Activated CD4-positive, alpha-beta memory T cell treated with anti-CD3 and anti-CD28 coated beads, Interleukin-2, amount 10 ng/mL, durations not matched to agents 7 days and 5 days (primary cell): ENCODE measurements at regions not wholly inside any gene's neighbourhood (a gene's known extent, or its start where the extent isn't known, plus 50 kb on each side); places are given as distances from the start of the nearest gene placed in this dataset.

Source experiments
- CTCF ChIA-PET: fragments of 350-600 bp; sonication (Branson Sonifier 250); formaldehyde crosslinking; loops from one replicate; lab custom pipeline; 2021; ENCODE audit warnings: antibody characterized with exemption, inconsistent platforms; lab: Charles Lee
- POLR2A ChIA-PET: fragments of 350-600 bp; sonication (Branson Sonifier 250); formaldehyde crosslinking; loops from one replicate; lab custom pipeline; 2021; ENCODE audit warnings: antibody characterized with exemption; lab: Charles Lee
- DNase-seq: peaks from one replicate; pipeline ENCODE4 v3.0.0-alpha.2; 2020
- H3K27ac Mint-ChIP-seq: one replicate; pipeline ENCODE4 v1.8.0; 2021; ENCODE audit warnings: mild to moderate bottlenecking, mixed read lengths
- H3K27me3 Mint-ChIP-seq: one replicate; pipeline ENCODE4 v1.8.0; 2021; ENCODE audit warnings: mixed read lengths
- H3K36me3 Mint-ChIP-seq: one replicate; pipeline ENCODE4 v1.8.0; 2021; ENCODE audit warnings: low read depth, mixed read lengths
- H3K4me1 Mint-ChIP-seq: one replicate; pipeline ENCODE4 v1.8.0; 2021; ENCODE audit warnings: mixed read lengths
- H3K4me3 Mint-ChIP-seq: one replicate; pipeline ENCODE4 v1.8.0; 2021; ENCODE audit warnings: mild to moderate bottlenecking, mixed read lengths
- H3K9me3 Mint-ChIP-seq: one replicate; pipeline ENCODE4 v1.8.0; 2021; ENCODE audit warnings: mixed read lengths

DNA sequence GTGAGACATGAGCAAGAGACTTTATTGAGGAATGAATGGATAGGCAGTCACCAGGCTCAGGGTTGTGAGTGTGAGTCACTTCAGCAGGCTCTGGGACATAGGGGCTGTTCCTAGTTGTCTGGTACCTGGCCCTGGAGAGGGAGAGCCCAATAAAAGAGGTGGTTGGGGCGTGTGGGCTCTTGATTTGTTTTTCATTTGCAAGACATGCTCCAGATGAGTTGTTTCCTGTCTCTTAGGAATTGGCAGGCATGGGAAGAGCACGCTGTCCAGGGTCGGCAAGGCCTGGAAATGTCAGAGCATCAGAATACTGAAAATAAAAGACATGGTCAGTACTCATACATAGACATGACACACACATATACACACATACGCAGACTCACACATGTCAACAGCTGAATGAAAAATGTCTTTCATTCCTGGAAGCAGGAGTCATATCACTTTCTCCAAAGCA, 166.3 kb upstream of the SULF2 start:
- H3K4me3 Mint-ChIP-seq, result no peak overlapping the region
- POLR2A ChIA-PET, result no interaction called here
- H3K9me3 Mint-ChIP-seq, result no peaks in the 10 kb centered on the region
- peaks cover 5% of the 10 kb centered on the region for H3K27me3 Mint-ChIP-seq
- no peaks in the 10 kb centered on the region for H3K4me1 Mint-ChIP-seq
- DNase-seq, result no peak
- no peak overlapping the region for H3K27ac Mint-ChIP-seq
- CTCF ChIA-PET, result no interaction called here
- H3K36me3 Mint-ChIP-seq, result no peaks in the 10 kb centered on the region

DNA sequence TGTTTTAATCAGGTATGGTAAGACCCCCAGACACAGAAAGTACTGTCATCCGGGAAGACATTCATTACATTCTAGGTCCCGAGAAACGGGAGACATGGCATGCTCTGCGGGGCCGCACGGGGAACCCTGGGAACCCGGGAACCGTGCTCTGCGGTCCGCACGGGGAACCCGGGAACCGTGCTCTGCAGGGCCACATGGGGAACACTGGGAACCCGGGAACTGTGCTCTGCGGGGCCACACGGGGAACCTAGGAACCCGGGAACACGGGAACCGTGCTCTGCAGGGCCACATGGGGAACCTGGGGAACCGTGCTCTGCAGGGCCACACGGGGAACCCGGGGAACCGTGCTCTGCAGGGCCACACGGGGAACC, 165.6 kb upstream of the SULF2 start:
- Mint-ChIP-seq H3K27me3 (peaks cover 7% of the 10 kb centered on the region), H3K36me3 (no peaks in the 10 kb centered on the region), H3K4me3 (no peak overlapping the region), H3K27ac (no peak overlapping the region), H3K9me3 (no peaks in the 10 kb centered on the region), H3K4me1 (no peaks in the 10 kb centered on the region)
- CTCF ChIA-PET, result no interaction called here
- POLR2A ChIA-PET, result no interaction called here
- DNase-seq, result no peak

DNA sequence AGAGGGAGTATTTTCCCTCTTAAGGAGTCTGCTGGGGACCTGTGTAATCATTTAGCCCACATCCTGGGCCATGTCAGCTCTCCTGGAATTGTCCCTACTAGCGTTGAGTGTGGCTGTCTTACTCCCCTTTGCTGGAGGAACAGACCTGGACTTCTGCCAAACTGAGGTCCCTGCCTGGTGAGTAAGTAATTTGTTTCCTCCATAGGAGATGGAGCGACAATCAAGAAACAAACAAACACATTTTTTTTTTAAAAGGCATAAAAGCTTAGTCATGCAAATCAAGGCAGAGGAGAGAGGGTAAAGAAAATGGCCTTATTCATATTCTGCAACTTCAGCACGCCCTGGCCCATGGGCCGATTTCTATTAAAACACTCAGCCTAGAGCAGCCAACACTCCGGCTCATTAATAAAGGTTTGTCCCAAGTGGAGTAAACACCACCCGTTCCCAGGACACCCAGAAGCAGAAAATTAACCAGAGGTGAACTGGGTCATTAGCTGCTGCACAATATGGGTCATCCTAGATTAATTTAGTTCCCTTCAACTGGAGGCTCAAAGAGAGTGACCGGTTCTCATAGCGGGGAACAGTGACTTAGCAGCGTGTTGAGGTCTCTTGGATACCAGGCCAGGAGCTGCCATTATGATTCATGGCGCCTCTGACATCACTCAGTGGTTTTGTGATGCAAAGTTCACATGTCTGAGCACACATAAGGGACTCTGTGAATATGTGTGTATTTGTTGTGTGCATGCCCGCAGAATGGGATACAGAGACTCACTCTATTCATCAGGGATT, 165.0 kb upstream of the SULF2 start:
- ChIA-PET POLR2A (no interaction called here), CTCF (no interaction called here)
- DNase-seq, result no peak
- Mint-ChIP-seq H3K4me3 (no peak overlapping the region), H3K27me3 (peaks cover 11% of the 10 kb centered on the region), H3K4me1 (no peaks in the 10 kb centered on the region), H3K27ac (no peak overlapping the region), H3K36me3 (no peaks in the 10 kb centered on the region), H3K9me3 (no peaks in the 10 kb centered on the region)

DNA sequence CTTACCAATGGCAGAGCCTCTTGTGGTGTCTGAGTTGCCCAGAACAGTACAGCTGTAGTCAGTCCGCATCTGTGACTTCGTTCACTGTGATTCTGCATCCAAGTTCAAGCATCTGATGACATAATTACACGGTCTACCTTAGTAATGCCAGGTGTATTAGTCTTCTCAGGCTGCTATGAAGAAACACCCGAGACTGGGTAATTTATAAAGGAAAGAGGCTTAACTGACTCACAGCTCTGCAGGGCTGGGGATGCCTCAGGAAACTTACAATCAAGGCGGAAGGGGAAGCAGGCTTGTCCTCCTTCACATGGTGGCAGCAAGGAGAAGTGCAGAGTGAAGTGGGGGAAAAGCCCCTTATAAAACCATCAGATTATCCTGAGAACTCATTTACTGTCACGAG, 163.9 kb upstream of the SULF2 start:
- ChIA-PET POLR2A (no interaction called here), CTCF (no interaction called here)
- peaks cover 13% of the 10 kb centered on the region for H3K27me3 Mint-ChIP-seq
- H3K4me3 Mint-ChIP-seq, result no peak overlapping the region
- H3K9me3 Mint-ChIP-seq, result no peaks in the 10 kb centered on the region
- no peak for DNase-seq
- no peak overlapping the region for H3K27ac Mint-ChIP-seq
- H3K36me3 Mint-ChIP-seq, result no peaks in the 10 kb centered on the region
- no peaks in the 10 kb centered on the region for H3K4me1 Mint-ChIP-seq

GRCh38 chr20:47944682-47945081, 159.4 kb upstream of the SULF2 start:
- no peaks in the 10 kb centered on the region for H3K36me3 Mint-ChIP-seq
- H3K27ac Mint-ChIP-seq, result no peak overlapping the region
- no peak for DNase-seq
- H3K27me3 Mint-ChIP-seq, result peaks cover 13% of the 10 kb centered on the region
- H3K4me1 Mint-ChIP-seq, result no peaks in the 10 kb centered on the region
- ChIA-PET POLR2A (no interaction called here), CTCF (no interaction called here)
- H3K9me3 Mint-ChIP-seq, result no peaks in the 10 kb centered on the region
- H3K4me3 Mint-ChIP-seq, result no peak overlapping the region

- POLR2A ChIA-PET, result no interaction called here
- no peaks in the 10 kb centered on the region for H3K9me3 Mint-ChIP-seq
- H3K4me3 Mint-ChIP-seq, result no peak overlapping the region
Measured at GRCh38 chr20:47941869-47942268, 156.6 kb upstream of the SULF2 start.

DNA sequence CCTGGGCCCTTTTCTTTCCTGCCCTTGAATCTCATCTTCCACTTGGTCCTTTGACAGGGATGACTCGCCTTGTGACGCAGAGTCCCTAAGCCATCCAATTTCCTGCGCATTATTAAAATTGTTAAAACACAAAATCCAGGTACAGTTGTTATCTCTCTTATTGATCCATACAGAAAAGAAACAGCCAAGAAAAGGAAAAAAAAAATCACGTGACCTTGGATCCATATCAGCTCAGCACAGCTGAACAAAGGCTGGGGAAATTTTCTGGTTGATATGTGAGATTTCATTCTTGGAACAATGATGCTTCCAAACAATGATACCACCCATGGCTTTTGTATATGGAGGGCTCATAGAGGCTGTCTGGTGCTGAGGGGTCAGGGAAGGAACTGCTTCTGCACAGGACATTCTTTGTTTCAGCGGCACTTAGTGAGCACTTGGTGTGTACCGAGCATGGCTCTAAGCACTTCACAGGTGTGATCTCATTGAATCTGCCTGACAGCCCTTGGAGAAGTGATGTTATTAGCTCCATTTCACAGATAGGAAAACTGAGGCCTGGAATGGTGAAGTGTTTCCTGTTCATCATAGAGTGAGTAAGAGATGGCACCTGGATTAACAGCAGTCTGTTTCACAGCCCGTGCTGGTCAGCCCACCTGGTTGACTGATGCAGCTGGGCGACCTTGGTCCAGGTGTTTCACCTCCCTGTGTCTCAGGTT, 155.0 kb upstream of the SULF2 start:
- peaks cover 11% of the 10 kb centered on the region for H3K27me3 Mint-ChIP-seq
- H3K4me3 Mint-ChIP-seq, result no peak overlapping the region
- no peaks in the 10 kb centered on the region for H3K4me1 Mint-ChIP-seq
- ChIA-PET CTCF (no interaction called here), POLR2A (no interaction called here)
- DNase-seq, result no peak
- H3K27ac Mint-ChIP-seq, result no peak overlapping the region
- H3K36me3 Mint-ChIP-seq, result no peaks in the 10 kb centered on the region
- no peaks in the 10 kb centered on the region for H3K9me3 Mint-ChIP-seq

More at GRCh38 chr20:47941869-47942268, 156.6 kb upstream of the SULF2 start:
- H3K36me3 Mint-ChIP-seq, result no peaks in the 10 kb centered on the region
- peaks cover 11% of the 10 kb centered on the region for H3K27me3 Mint-ChIP-seq
- no peak for DNase-seq
- H3K4me1 Mint-ChIP-seq, result no peaks in the 10 kb centered on the region
- H3K27ac Mint-ChIP-seq, result no peak overlapping the region
- CTCF ChIA-PET, result no interaction called here

DNA sequence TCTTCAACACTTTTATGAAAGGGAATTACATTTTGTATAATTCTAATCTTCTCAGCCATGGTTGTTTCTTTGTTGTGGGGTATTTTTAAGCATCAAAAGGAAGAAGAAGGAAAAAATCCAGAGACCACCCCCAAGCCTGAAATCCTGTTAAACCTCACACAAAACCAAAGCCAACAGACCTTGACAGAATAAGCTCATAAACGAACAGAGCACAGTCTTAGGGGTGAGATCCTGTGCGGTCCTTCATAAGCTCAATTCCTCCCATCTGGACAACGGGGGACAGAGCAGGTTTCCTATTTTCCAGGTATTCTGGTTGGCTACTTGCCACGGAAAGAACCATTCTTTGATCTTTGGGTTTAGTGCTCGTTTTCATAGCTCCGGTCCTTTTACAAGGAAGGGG, 151.3 kb upstream of the SULF2 start:
- Mint-ChIP-seq H3K4me3 (no peak overlapping the region), H3K9me3 (no peaks in the 10 kb centered on the region), H3K27me3 (peaks cover 16% of the 10 kb centered on the region), H3K36me3 (no peaks in the 10 kb centered on the region), H3K27ac (no peak overlapping the region), H3K4me1 (no peaks in the 10 kb centered on the region)
- ChIA-PET CTCF (no interaction called here), POLR2A (no interaction called here)
- DNase-seq, result no peak

DNA sequence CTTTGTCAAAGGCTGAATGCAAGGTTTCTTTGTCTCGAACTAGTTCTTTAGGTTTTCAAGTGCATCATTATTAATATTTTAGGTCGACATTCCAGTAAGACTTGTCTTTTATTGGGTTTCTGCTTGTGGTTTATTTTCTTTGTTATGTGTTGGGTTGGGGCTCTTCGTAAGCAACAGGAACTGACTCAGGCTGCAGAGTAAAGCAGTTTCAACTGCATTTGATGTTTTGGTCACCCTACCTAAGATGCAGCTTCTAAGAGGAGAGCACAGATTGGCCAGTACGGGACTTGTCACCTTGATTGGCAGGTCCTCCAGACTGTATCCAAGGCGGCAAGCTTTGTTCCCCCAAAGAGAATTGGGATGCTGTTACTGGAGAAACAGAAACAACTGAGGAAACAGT, 149.5 kb upstream of the SULF2 start:
- POLR2A ChIA-PET, result no interaction called here

DNA sequence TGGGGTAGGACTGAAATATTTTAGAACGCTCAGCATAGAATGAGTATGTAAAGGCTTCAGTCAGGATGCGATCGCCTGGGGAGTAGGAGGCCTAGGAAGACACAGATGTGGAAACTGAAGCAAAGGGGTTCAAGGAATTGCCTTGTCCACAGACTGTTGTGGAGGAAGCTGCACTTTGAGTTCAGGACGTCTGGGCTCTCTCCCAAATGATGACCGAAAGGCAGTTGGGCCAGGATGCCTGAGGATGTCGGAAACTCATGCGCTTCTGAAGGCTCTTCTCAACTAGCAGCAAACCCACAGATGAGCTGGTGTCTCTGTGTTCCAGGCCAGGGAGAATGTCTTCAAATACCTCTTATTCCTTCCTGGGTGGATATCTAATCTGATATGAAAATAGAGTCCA, 146.2 kb upstream of the SULF2 start:
- no peak for DNase-seq
- no peaks in the 10 kb centered on the region for H3K36me3 Mint-ChIP-seq
- no peak overlapping the region for H3K4me3 Mint-ChIP-seq
- no peaks in the 10 kb centered on the region for H3K9me3 Mint-ChIP-seq
- no peak overlapping the region for H3K27ac Mint-ChIP-seq
- ChIA-PET CTCF (no interaction called here), POLR2A (no interaction called here)
- H3K4me1 Mint-ChIP-seq, result no peaks in the 10 kb centered on the region
- peaks cover 14% of the 10 kb centered on the region for H3K27me3 Mint-ChIP-seq

More for the DNA sequence above, 149.5 kb upstream of the SULF2 start:
- DNase-seq, result no peak
- CTCF ChIA-PET, result no interaction called here
- Mint-ChIP-seq H3K36me3 (no peaks in the 10 kb centered on the region), H3K27ac (no peak overlapping the region), H3K4me3 (no peak overlapping the region), H3K27me3 (peaks cover 16% of the 10 kb centered on the region), H3K4me1 (no peaks in the 10 kb centered on the region), H3K9me3 (no peaks in the 10 kb centered on the region)

DNA sequence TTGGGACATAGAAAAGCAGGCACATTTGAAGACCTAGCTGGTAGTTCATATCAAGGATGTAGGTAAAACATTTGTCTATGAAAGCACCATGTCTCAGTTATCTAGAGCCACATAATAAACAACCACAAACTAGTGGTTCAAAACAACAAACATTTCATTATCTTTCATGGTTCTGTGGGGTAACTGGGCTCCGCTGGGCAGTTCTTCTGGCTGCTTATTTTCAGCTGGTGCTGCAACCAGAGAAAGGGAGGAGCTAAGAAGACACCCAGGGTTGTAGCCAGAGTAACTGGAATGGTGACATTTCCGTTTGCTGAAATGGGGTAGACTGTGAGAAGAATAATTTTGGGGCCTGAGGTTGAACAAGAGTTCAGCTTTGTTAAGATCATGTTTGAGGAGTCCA, 145.7 kb upstream of the SULF2 start:
- CTCF ChIA-PET, result no interaction called here

DNA sequence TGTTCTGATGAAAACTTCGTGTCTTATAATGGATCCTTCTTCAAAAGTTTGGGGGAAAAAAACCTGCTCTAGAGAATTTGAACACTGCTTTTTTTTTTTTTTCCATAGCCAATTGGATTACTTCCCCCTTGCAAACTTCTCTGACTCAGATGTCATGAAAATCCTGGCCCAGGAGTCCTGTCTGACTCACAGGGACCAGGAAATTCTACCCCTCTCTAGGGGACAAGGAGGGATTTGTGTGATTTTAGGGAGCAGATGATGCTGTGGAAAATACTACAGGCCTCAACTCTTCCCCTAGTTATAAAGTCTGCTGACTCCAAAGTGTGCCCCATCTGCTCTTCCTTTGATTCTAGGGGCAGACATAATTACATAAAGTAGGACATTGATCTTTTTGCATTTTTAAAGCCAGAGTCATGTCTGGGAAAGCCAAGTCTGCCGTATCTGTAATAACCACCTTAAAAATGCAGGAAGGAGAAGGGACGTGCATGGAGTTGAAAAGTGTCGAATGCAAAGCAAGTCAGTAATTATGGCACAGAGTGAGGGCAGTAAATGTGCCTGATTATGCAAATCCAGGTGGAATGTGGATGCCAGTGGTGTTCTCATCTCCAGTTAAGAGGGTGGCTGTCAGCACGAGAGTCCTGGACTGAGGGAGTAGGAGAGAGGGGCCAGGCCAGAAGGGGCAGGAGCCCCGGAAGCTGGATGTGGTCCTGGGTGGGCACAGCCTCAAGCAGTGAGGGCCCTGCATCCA, 144.3 kb upstream of the SULF2 start:
- no peaks in the 10 kb centered on the region for H3K4me1 Mint-ChIP-seq
- CTCF ChIA-PET, result no interaction called here

More for the DNA sequence above, 145.7 kb upstream of the SULF2 start:
- Mint-ChIP-seq H3K27ac (no peak overlapping the region), H3K4me3 (no peak overlapping the region), H3K9me3 (no peaks in the 10 kb centered on the region), H3K36me3 (no peaks in the 10 kb centered on the region), H3K27me3 (peaks cover 12% of the 10 kb centered on the region), H3K4me1 (no peaks in the 10 kb centered on the region)
- POLR2A ChIA-PET, result no interaction called here
- no peak for DNase-seq

GRCh38 chr20:47927944-47928343, 142.7 kb upstream of the SULF2 start:
- Mint-ChIP-seq H3K9me3 (no peaks in the 10 kb centered on the region), H3K36me3 (no peaks in the 10 kb centered on the region), H3K4me3 (no peak overlapping the region), H3K27me3 (peaks cover 5% of the 10 kb centered on the region), H3K27ac (no peak overlapping the region), H3K4me1 (no peaks in the 10 kb centered on the region)
- DNase-seq, result no peak
- CTCF ChIA-PET, result no interaction called here
- POLR2A ChIA-PET, result no interaction called here

More for the DNA sequence above, 144.3 kb upstream of the SULF2 start:
- no peak for DNase-seq
- POLR2A ChIA-PET, result no interaction called here
- Mint-ChIP-seq H3K27me3 (peaks cover 6% of the 10 kb centered on the region), H3K9me3 (no peaks in the 10 kb centered on the region), H3K4me3 (no peak overlapping the region), H3K27ac (no peak overlapping the region), H3K36me3 (no peaks in the 10 kb centered on the region)
